T follicular helper cell (primary cell): ENCODE measurements at regions not wholly inside any gene's neighbourhood (a gene's known extent, or its start where the extent isn't known, plus 50 kb on each side); places are given as distances from the start of the nearest gene placed in this dataset.
"Not testable (repeated sequence)": the region's sequence is repeated elsewhere in the genome, so short reads cannot be mapped to it uniquely, and the experiment has no call there.

Experiments used
- DNase-seq: peaks from one replicate; pipeline ENCODE4 v3.0.0-alpha.2; 2020; ENCODE audit warnings: low read depth

DNA sequence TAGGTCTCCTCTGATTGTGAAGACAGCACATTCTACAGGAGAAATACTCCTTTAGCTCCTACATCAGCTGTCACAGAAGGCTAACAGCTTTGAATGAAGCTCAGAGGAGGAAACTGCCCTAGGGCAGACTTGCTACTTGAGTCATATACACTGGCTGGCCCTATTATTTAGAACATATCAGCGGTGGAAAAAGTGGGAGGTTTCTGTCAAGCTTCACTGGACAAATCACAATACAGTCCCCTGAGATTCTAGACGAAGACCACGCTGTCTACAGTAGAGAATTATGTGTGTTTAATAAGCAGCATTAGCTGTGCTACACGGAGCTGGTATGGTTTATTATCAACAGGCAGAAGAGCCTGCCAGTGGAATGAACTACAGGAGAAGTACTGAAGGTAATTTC, 230.9 kb upstream of the FSIP2 start:
- DNase-seq = no peak

GRCh38 chr2:185510060-185510459, 228.5 kb upstream of the FSIP2 start:
- DNase-seq = no peak

DNA sequence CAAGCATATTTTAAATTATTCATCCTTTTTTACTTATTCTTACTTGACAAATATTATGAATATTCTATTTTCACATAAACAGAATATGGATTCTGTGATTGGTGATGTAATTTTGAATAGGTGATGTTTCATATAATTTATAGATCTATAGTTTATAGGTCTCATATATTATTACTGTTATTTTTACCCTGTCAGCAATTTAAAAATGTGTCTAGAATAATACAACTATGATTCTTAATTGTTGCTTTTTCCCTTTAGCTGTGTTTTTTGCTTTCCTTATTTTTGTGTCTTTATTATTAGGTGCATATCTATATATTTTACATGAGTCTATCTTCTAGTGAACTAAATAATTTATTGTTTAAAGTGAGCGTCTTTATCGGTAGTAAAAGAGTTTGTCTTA, 226.7 kb upstream of the FSIP2 start:
- no peak for DNase-seq

DNA sequence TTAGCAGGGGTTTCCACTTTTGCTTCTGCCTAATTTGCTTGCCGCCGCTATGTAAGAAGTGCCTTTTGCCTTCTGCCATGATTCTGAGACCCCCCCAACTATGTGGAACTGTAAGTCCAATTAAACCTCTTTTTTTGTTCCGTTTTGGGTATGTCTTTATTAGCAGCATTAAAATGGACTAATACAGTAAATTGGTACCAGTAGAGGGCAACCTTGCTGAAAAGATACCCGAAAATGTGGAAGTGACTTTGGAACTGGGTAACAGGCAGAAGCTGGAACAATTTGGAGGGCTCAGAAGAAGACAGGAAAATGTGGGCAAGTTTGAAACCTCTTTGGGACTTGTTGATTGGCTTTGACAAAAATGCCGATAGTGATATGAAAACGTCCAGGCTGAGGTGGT, 216.1 kb upstream of the FSIP2 start:
- DNase-seq = no peak

DNA sequence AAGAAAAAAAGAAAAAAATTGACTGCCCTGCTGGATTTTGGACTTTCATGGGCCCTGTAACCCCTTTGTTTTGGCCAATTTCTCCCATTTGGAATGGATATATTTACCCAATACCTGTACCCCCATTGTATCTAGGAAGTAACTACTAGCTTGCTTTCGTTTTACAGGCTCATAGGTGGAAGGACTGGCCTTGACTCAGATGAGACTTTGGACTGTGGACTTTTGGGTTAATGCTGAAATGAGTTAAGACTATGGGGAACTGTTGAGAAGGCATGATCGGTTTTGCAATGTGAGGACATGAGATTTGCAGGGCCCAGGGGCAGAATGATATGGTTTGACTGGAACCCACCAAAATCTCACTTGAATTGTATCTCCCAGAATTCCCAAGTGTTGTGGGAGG, 214.4 kb upstream of the FSIP2 start:
- DNase-seq = not testable (repeated sequence)

DNA sequence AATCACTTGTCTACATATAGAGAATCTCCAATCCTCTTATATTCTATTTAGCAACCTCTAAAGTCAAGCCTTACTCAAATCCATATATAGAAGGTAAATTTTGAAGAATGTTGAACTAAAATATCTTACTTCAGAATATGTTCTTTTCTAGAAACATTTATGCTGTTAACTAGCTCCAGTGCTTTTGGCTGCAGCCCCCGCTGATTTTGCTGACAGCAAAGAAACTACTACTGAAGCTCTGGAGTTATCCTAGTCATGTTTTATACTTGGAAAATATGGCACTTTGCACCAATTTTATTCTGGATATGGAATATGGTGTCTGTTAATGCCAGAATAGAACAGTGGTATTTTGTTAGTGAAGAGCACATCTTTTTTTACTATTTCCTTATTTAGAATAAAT, 212.4 kb upstream of the FSIP2 start:
- no peak for DNase-seq

- no peak for DNase-seq
Measured at GRCh38 chr2:185531721-185532120, 206.9 kb upstream of the FSIP2 start.

DNA sequence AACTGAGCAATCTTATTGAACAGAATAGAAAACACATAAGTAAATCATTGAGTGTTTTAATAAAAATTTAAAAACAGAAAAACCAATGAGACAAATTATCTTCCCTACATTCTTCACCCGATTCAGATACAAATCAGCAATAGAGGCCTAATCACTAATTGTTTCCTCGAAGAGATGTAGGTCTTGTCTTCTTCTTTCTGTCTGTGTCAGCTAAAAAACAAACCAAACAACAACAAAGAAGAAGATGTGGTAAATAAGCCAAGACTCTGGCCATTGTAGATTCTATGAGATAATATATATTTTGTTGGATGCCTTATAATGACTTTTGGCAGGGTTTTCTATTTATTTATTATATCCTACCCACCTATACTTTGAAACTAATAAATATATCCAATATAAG, 200.9 kb upstream of the FSIP2 start:
- DNase-seq = no peak

DNA sequence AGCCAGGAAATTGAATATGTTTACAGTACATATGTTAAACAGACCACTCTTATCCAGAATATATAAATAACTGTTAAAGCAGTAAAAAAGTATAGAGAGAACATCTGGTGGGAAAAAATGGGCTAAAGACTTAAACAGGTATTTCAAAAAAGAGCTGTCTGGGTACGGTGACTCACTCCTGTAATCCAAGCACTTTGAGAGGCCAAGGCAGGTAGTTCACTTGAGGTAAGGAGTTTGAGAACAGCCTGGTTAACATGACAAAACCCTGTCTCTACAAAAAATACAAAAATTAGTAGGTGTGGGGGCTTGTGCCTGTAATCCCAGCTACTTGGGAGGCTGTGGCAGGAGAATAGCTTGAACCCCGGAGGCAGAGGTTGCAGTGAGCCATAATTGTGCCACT, 171.4 kb upstream of the FSIP2 start:
- no peak for DNase-seq

- DNase-seq = no peak
Measured at GRCh38 chr2:185567940-185568339, 170.7 kb upstream of the FSIP2 start.

GRCh38 chr2:185578322-185578721, 160.3 kb upstream of the FSIP2 start:
- no peak for DNase-seq

- no peak for DNase-seq
Measured at GRCh38 chr2:185583058-185583816, 155.4 kb upstream of the FSIP2 start.

- not testable (repeated sequence) for DNase-seq
Measured at GRCh38 chr2:185585165-185585564, 153.4 kb upstream of the FSIP2 start.

DNA sequence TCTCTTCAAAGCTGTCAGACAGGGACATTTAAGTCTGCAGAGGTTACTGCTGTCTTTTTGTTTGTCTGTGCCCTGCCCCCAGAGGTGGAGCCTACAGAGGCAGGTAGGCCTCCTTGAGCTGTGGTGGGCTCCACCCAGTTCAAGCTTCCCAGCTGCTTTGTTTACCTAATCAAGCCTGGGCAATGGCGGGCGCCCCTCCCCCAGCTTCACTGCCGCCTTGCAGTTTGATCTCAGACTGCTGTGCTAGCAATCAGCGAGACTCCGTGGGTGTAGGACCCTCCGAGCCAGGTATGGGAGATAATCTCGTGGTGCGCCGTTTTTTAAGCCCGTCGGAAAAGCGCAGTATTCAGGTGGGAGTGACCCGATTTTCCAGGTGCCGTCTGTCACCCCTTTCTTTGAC, 147.3 kb upstream of the FSIP2 start:
- DNase-seq = not testable (repeated sequence)

- DNase-seq = no peak
Measured at GRCh38 chr2:185607945-185608344, 130.7 kb upstream of the FSIP2 start.

DNA sequence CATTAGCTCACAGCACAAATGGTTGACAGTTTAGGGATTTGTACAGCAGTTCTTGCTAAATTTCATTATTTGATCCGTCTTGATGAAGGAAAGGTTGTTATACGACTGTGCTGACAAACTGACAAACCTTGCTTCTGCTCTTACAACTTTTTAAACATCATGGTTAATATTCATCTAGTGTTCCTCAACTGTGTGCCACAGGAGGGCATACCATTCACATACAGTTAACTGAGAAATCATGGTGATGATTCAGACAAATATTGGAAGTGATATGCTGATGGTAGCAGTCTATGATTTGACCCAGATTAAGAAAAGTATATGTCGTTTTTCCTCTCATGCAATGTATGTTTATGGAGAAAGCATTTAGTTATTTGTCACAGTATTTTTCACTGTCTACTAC, 129.8 kb upstream of the FSIP2 start:
- no peak for DNase-seq

GRCh38 chr2:185610301-185610700, 128.3 kb upstream of the FSIP2 start:
- no peak for DNase-seq

- DNase-seq = no peak
Measured at GRCh38 chr2:185618625-185619024, 120.0 kb upstream of the FSIP2 start.

GRCh38 chr2:185625604-185626003, 113.0 kb upstream of the FSIP2 start:
- DNase-seq = no peak

GRCh38 chr2:185628985-185629384, 109.6 kb upstream of the FSIP2 start:
- DNase-seq = no peak

- no peak for DNase-seq
Measured at GRCh38 chr2:185633621-185634020, 105.0 kb upstream of the FSIP2 start.

- no peak for DNase-seq
Measured at GRCh38 chr2:185638771-185639170, 99.8 kb upstream of the FSIP2 start.

DNA sequence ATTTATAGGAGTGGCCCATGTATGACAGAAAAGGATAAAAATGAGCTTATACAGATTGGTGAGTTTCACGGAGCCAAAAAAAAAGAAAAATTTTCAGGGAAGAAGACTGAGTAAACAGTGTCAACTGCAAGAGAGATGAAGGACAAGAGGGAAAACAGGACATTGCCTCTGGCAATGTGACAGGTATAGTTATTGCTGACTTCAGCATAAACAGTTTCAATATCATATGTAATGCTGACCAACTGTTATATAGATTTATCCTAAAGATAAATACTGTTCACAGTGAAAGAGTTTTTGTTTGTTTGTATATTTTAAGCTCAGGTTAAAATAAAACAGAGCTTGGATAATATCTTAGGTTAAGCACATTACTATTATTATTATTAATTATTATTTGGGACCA, 98.0 kb upstream of the FSIP2 start:
- DNase-seq = no peak

- no peak for DNase-seq
Measured at GRCh38 chr2:185643434-185643833, 95.2 kb upstream of the FSIP2 start.
